Cardiac muscle cell (in vitro differentiated cells and primary cell): ENCODE measurements at regions not wholly inside any gene's neighbourhood (a gene's known extent, or its start where the extent isn't known, plus 50 kb on each side); places are given as distances from the start of the nearest gene placed in this dataset.

Experiments
- DNase-seq, 2 donors: peaks; one replicate each; pipeline versions ENCODE4 v3.0.0 to v3.0.0-alpha.2; 2010 to 2017; ENCODE audit warnings: low read depth in 1 of 2, low spot score in 1 of 2
- H3K27ac ChIP-seq: fragments of 200-600 bp; sonication (generic); 2 replicates; pipeline ENCODE4 v1.5.1; 2016
- H3K27me3 ChIP-seq: fragments of 200-600 bp; sonication (generic); 2 replicates; pipeline ENCODE4 v1.6.0; 2016; ENCODE audit warnings: control low read depth
- H3K36me3 ChIP-seq: fragments of 200-600 bp; sonication (generic); 2 replicates; pipeline ENCODE4 v1.5.1; 2016; ENCODE audit warnings: control low read depth
- H3K4me1 ChIP-seq: fragments of 200-600 bp; sonication (generic); 2 replicates; pipeline ENCODE4 v1.8.1; 2017; ENCODE audit warnings: low read depth, mild to moderate bottlenecking, mixed run types
- H3K4me3 ChIP-seq: fragments of 200-600 bp; sonication (generic); 2 replicates; pipeline ENCODE4 v1.5.1; 2016; ENCODE audit warnings: mild to moderate bottlenecking
- H3K9me3 ChIP-seq: fragments of 200-600 bp; sonication (generic); 2 replicates; pipeline ENCODE4 v1.5.1; 2017; ENCODE audit warnings: low read depth, mild to moderate bottlenecking, control low read depth
- CTCF ChIP-seq: IDR thresholded peaks from 2 replicates; pipeline ENCODE4 v1.5.1; 2012; ENCODE audit warnings: low read depth, mild to moderate bottlenecking, low read length

- no peak for DNase-seq
- no peak for TF ChIP-seq CTCF
- Histone ChIP-seq H3K27ac (no peak overlapping the region), H3K27me3 (no peaks in the 10 kb centered on the region), H3K4me1 (no peaks in the 10 kb centered on the region), H3K4me3 (no peak overlapping the region), H3K36me3 (no peaks in the 10 kb centered on the region), H3K9me3 (no peaks in the 10 kb centered on the region)
Measured at GRCh38 chr4:45518832-45519231, 605.0 kb downstream of the GABRG1 start.

- no peak for TF ChIP-seq CTCF
- DNase-seq, result no peak
- no peaks in the 10 kb centered on the region for H3K27me3 ChIP-seq
- no peaks in the 10 kb centered on the region for H3K4me1 ChIP-seq
- H3K9me3 ChIP-seq, result no peaks in the 10 kb centered on the region
- no peaks in the 10 kb centered on the region for H3K36me3 ChIP-seq
- no peak overlapping the region for H3K4me3 ChIP-seq
- H3K27ac ChIP-seq, result no peak overlapping the region
Measured at GRCh38 chr4:45502471-45502870, 621.4 kb downstream of the GABRG1 start.

- no peak for TF ChIP-seq CTCF
- Histone ChIP-seq H3K27me3 (no peaks in the 10 kb centered on the region), H3K4me3 (no peak overlapping the region), H3K36me3 (no peaks in the 10 kb centered on the region), H3K9me3 (no peaks in the 10 kb centered on the region), H3K27ac (no peak overlapping the region), H3K4me1 (no peaks in the 10 kb centered on the region)
- no peak for DNase-seq
Measured at GRCh38 chr4:45484740-45485139, 639.1 kb downstream of the GABRG1 start.

GRCh38 chr4:45482346-45482745 lies 641.5 kb downstream of the GABRG1 start:
- no peaks in the 10 kb centered on the region for H3K27me3 ChIP-seq
- H3K27ac ChIP-seq, result no peak overlapping the region
- H3K4me3 ChIP-seq, result no peak overlapping the region
- no peak for DNase-seq
- no peak for TF ChIP-seq CTCF
- H3K9me3 ChIP-seq, result no peaks in the 10 kb centered on the region
- no peaks in the 10 kb centered on the region for H3K4me1 ChIP-seq
- H3K36me3 ChIP-seq, result no peaks in the 10 kb centered on the region

GRCh38 chr4:45477311-45477733 lies 646.5 kb downstream of the GABRG1 start:
- no peak for TF ChIP-seq CTCF

GRCh38 chr4:45475548-45475947 lies 648.3 kb downstream of the GABRG1 start:
- DNase-seq, result peak in 1 of 2 donors; percentile 28
- no peak for TF ChIP-seq CTCF
- Histone ChIP-seq H3K9me3 (no peaks in the 10 kb centered on the region), H3K4me1 (no peaks in the 10 kb centered on the region), H3K27ac (no peak overlapping the region), H3K4me3 (no peak overlapping the region), H3K36me3 (no peaks in the 10 kb centered on the region), H3K27me3 (no peaks in the 10 kb centered on the region)

More at GRCh38 chr4:45477311-45477733, 646.5 kb downstream of the GABRG1 start:
- no peaks in the 10 kb centered on the region for H3K36me3 ChIP-seq
- H3K27ac ChIP-seq, result no peak overlapping the region
- no peaks in the 10 kb centered on the region for H3K27me3 ChIP-seq
- H3K4me1 ChIP-seq, result no peaks in the 10 kb centered on the region
- no peak overlapping the region for H3K4me3 ChIP-seq
- no peak for DNase-seq
- no peaks in the 10 kb centered on the region for H3K9me3 ChIP-seq
